Kidney (tissue), 13 donors: ENCODE measurements at regions not wholly inside any gene's neighbourhood (a gene's known extent, or its start where the extent isn't known, plus 50 kb on each side); places are given as distances from the start of the nearest gene placed in this dataset.

Experiments used
- DNase-seq, 5 donors: peaks; one replicate each; pipeline ENCODE4 v3.0.0-alpha.2; 2013 to 2020
- FAIRE-seq: peaks from 2 replicates; lab custom pipeline; 2012; peaks lifted over from hg19 to GRCh38; lab: Jason Lieb, UNC
- H3K27ac ChIP-seq, 2 donors: one replicate each; pipeline ENCODE4 v1.7.0; 2013; ENCODE audit warnings: low read depth in 2 of 2, low read length in 2 of 2, inconsistent platforms in 1 of 2
- H3K27me3 ChIP-seq: one replicate; pipeline ENCODE4 v1.7.1; 2013; ENCODE audit warnings: low read length, inconsistent platforms; ENCODE audit not compliant: control insufficient read depth, insufficient read depth
- H3K36me3 ChIP-seq, 3 donors: one replicate each; pipeline versions ENCODE4 v1.7.0 to v1.7.1; 2013; ENCODE audit warnings: low read length in 3 of 3, control low read depth in 1 of 3, inconsistent platforms in 1 of 3; ENCODE audit not compliant: insufficient read depth in 3 of 3, control insufficient read depth in 2 of 3
- H3K4me1 ChIP-seq, 3 donors: one replicate each; pipeline versions ENCODE4 v1.7.0 to v1.7.1; 2013; ENCODE audit warnings: low read length in 3 of 3, inconsistent platforms in 1 of 3, low read depth in 1 of 3; ENCODE audit not compliant: control insufficient read depth in 2 of 3, insufficient read depth in 2 of 3
- H3K4me3 ChIP-seq, 3 donors: one replicate each; pipeline versions ENCODE4 v1.7.0 to v1.8.1; 2013; ENCODE audit warnings: low read length in 3 of 3, control low read depth in 1 of 3, inconsistent platforms in 1 of 3
- H3K9ac ChIP-seq, 3 donors: one replicate each; pipeline versions ENCODE4 v1.7.0 to v1.7.1; 2013; ENCODE audit warnings: low read length in 3 of 3, control low read depth in 1 of 3, inconsistent platforms in 1 of 3
- H3K9me3 ChIP-seq, 3 donors: one replicate each; pipeline versions ENCODE4 v1.7.0 to v1.7.1; 2013; ENCODE audit warnings: low read length in 3 of 3, control low read depth in 1 of 3, inconsistent platforms in 1 of 3; ENCODE audit not compliant: control insufficient read depth in 2 of 3, insufficient read depth in 1 of 3
- CTCF ChIP-seq: IDR thresholded peaks from 3 replicates; pipeline ENCODE4 v1.5.1; 2012; ENCODE audit warnings: mild to moderate bottlenecking, moderate library complexity, borderline replicate concordance; ENCODE audit not compliant: insufficient read depth; ENCODE audit errors: extremely low read depth
- intact Hi-C: fragments of 100-400 bp; cut with DNase I; formaldehyde crosslinking; loops from one replicate; pipeline ENCODE4 v1.11.1; 2022
- donor health status: control.
- donor health status: control.
- donor health status: control.
- donor health status: control.
- donor health status: control.
- donor health status: DM: yes; HTN: yes; CAD: no.
- donor health status: Normal renal cell carcinoma (clear cell type).

GRCh38 chr15:91665212-91665611 lies 188.3 kb upstream of the SLCO3A1 start:
- no peaks in the 10 kb centered on the region for H3K4me1 ChIP-seq
- no peak overlapping the region for H3K4me3 ChIP-seq
- FAIRE-seq (no peak), DNase-seq (no peak)
- intact Hi-C loops: no loop called here
- no peaks in the 10 kb centered on the region for H3K36me3 ChIP-seq
- H3K9me3 ChIP-seq: no peaks in the 10 kb centered on the region
- H3K9ac ChIP-seq: no peak overlapping the region
- no peaks in the 10 kb centered on the region for H3K27me3 ChIP-seq
- TF ChIP-seq CTCF: no peak
- H3K27ac ChIP-seq: no peak overlapping the region

GRCh38 chr15:91668370-91668769 lies 185.1 kb upstream of the SLCO3A1 start:
- H3K27me3 ChIP-seq: no peaks in the 10 kb centered on the region
- no peak overlapping the region for H3K9ac ChIP-seq
- no peaks in the 10 kb centered on the region for H3K9me3 ChIP-seq
- H3K4me1 ChIP-seq: no peaks in the 10 kb centered on the region
- no peak overlapping the region for H3K27ac ChIP-seq
- DNase-seq (no peak), FAIRE-seq (no peak)
- no peak overlapping the region for H3K4me3 ChIP-seq
- no peak for TF ChIP-seq CTCF
- intact Hi-C loops: no loop called here
- H3K36me3 ChIP-seq: no peaks in the 10 kb centered on the region

DNA sequence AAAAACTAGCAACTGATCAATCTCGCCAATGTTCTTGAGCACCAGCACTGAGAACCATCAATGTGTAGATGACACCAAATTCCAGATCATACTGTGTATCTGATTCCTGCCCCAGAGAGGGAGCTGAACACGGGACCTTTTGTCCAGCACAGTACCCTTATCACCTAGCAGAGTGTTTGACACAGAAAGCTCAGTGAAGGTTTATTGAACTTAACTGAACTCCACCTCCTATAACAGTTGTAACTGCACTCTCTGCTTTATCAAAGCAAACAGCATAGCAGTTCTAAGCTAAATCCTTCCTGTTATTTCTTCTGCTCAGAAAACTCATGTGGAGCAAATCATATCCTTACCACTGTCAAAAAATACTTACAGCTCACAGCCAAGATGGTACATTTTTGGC lies 183.4 kb upstream of the SLCO3A1 start:
- DNase-seq (no peak), FAIRE-seq (no peak)
- Histone ChIP-seq H3K9me3 (peaks cover 0 to 3% (median 0%) of the 10 kb centered on the region in 3 donors), H3K9ac (no peak overlapping the region), H3K36me3 (no peaks in the 10 kb centered on the region), H3K4me3 (no peak overlapping the region), H3K27me3 (no peaks in the 10 kb centered on the region), H3K4me1 (no peaks in the 10 kb centered on the region), H3K27ac (no peak overlapping the region)
- no peak for TF ChIP-seq CTCF
- intact Hi-C loops: no loop called here

DNA sequence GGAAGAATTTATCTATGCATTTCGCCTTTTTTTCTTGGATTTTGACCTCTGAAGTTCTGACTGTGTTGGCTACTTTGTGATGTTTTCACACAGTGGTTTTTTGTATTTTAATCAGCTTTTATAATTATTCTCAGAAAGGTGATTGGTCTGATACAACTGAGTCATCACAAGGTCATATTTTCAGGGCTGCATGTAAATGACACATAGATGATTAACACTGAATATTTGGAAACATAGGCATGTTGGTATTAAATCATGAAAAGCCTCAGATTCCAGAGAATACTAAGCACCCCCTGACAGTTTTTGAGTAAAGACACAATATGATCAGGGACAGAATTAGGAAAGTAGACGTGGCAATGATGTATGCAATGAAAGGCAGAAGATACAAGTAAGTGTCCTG lies 175.5 kb upstream of the SLCO3A1 start:
- Histone ChIP-seq H3K36me3 (no peaks in the 10 kb centered on the region), H3K4me1 (no peaks in the 10 kb centered on the region), H3K27me3 (no peaks in the 10 kb centered on the region), H3K4me3 (no peak overlapping the region), H3K27ac (no peak overlapping the region), H3K9me3 (peaks cover 0 to 3% (median 0%) of the 10 kb centered on the region in 3 donors), H3K9ac (no peak overlapping the region)
- DNase-seq (no peak), FAIRE-seq (no peak)
- no peak for TF ChIP-seq CTCF
- intact Hi-C loops: no loop called here
